Endothelial cell (in vitro differentiated cells): ENCODE measurements at regions not wholly inside any gene's neighbourhood (a gene's known extent, or its start where the extent isn't known, plus 50 kb on each side); places are given as distances from the start of the nearest gene placed in this dataset.
A peak's percentile ranks its signal among the peaks of the same experiment; 100 is the strongest.
"Not testable (repeated sequence)": the region's sequence is repeated elsewhere in the genome, so short reads cannot be mapped to it uniquely, and the experiment has no call there.

ENCODE experiments used
- DNase-seq: peaks from one replicate; pipeline ENCODE4 v3.0.0; 2021; ENCODE audit warnings: low spot score
- H3K27ac Mint-ChIP-seq: one replicate; pipeline ENCODE4 v1.8.0; 2021; ENCODE audit warnings: mixed read lengths, inconsistent platforms; ENCODE audit not compliant: unreplicated experiment
- H3K27me3 Mint-ChIP-seq: one replicate; pipeline ENCODE4 v1.8.0; 2021; ENCODE audit warnings: mild to moderate bottlenecking, moderate library complexity, mixed read lengths, inconsistent platforms; ENCODE audit not compliant: unreplicated experiment
- H3K36me3 Mint-ChIP-seq: one replicate; pipeline ENCODE4 v1.8.0; 2021; ENCODE audit warnings: mild to moderate bottlenecking, low read depth, mixed read lengths, inconsistent platforms; ENCODE audit not compliant: unreplicated experiment
- H3K4me1 Mint-ChIP-seq: one replicate; pipeline ENCODE4 v1.8.0; 2021; ENCODE audit warnings: mild to moderate bottlenecking, mixed read lengths, inconsistent platforms; ENCODE audit not compliant: unreplicated experiment
- H3K4me3 Mint-ChIP-seq: one replicate; pipeline ENCODE4 v1.8.0; 2021; ENCODE audit warnings: mild to moderate bottlenecking, mixed read lengths, inconsistent platforms; ENCODE audit not compliant: unreplicated experiment
- H3K9me3 Mint-ChIP-seq: one replicate; pipeline ENCODE4 v1.8.0; 2021; ENCODE audit warnings: mixed read lengths, inconsistent platforms; ENCODE audit not compliant: unreplicated experiment
- CTCF ChIP-seq: fragments of 200-600 bp; sonication (generic); IDR thresholded peaks from one replicate; pipeline ENCODE4 v1.5.0; 2021; ENCODE audit warnings: antibody characterized with exemption; ENCODE audit not compliant: unreplicated experiment

- TF ChIP-seq CTCF = no peak
- peaks cover 18% of the 10 kb centered on the region for H3K4me1 Mint-ChIP-seq
These were observed 238.8 kb downstream of the ARL4A start for GRCh38 chr7:12926206-12926605.

GRCh38 chr7:12927635-12928434 lies 240.4 kb downstream of the ARL4A start:
- TF ChIP-seq CTCF = no peak
- peak overlapping the region; percentile 26 for H3K27ac Mint-ChIP-seq
- no peak overlapping the region for H3K4me3 Mint-ChIP-seq
- peaks cover 2% of the 10 kb centered on the region for H3K27me3 Mint-ChIP-seq
- no peaks in the 10 kb centered on the region for H3K9me3 Mint-ChIP-seq
- H3K4me1 Mint-ChIP-seq = peaks cover 15% of the 10 kb centered on the region
- no peak for DNase-seq
- H3K36me3 Mint-ChIP-seq = no peaks in the 10 kb centered on the region

More at GRCh38 chr7:12926206-12926605, 238.8 kb downstream of the ARL4A start:
- Mint-ChIP-seq H3K27ac (peak overlapping the region; percentile 19), H3K36me3 (no peaks in the 10 kb centered on the region), H3K4me3 (no peak overlapping the region), H3K9me3 (no peaks in the 10 kb centered on the region), H3K27me3 (peaks cover 2% of the 10 kb centered on the region)
- no peak for DNase-seq

GRCh38 chr7:12929476-12930140 lies 242.2 kb downstream of the ARL4A start:
- Mint-ChIP-seq H3K4me3 (no peak overlapping the region), H3K27me3 (peaks cover 2% of the 10 kb centered on the region), H3K36me3 (no peaks in the 10 kb centered on the region), H3K4me1 (peaks cover 15% of the 10 kb centered on the region), H3K9me3 (no peaks in the 10 kb centered on the region), H3K27ac (no peak overlapping the region)
- no peak for TF ChIP-seq CTCF
- DNase-seq = no peak

GRCh38 chr7:12930534-12930933 lies 243.1 kb downstream of the ARL4A start:
- DNase-seq = no peak
- H3K36me3 Mint-ChIP-seq = no peaks in the 10 kb centered on the region
- H3K4me1 Mint-ChIP-seq = peaks cover 15% of the 10 kb centered on the region
- H3K27me3 Mint-ChIP-seq = peaks cover 2% of the 10 kb centered on the region
- H3K4me3 Mint-ChIP-seq = no peak overlapping the region
- no peaks in the 10 kb centered on the region for H3K9me3 Mint-ChIP-seq
- TF ChIP-seq CTCF = no peak
- no peak overlapping the region for H3K27ac Mint-ChIP-seq

GRCh38 chr7:12931465-12931864 lies 244.0 kb downstream of the ARL4A start:
- H3K9me3 Mint-ChIP-seq, H3K27me3 Mint-ChIP-seq, H3K36me3 Mint-ChIP-seq, H3K27ac Mint-ChIP-seq, DNase-seq, H3K4me3 Mint-ChIP-seq: not testable (repeated sequence)
- H3K4me1 Mint-ChIP-seq = peaks cover 11% of the 10 kb centered on the region
